ENCODE measurements at regions not wholly inside any gene's neighbourhood (a gene's known extent, or its start where the extent isn't known, plus 50 kb on each side); places are given as distances from the start of the nearest gene placed in this dataset.
"Not testable (repeated sequence)": the region's sequence is repeated elsewhere in the genome, so short reads cannot be mapped to it uniquely, and the experiment has no call there.

GRCh38 chr2:131645177-131645765 is 117.6 kb downstream of the CCDC74A start:
- DNase-seq (ENCODE audit: insufficient read length, low spot score) (no peak), FAIRE-seq (no peak)
- no peak for TF ChIP-seq CTCF (IDR thresholded peaks at IDR 0.05; ENCODE audit: insufficient read depth, missing control alignments)

GRCh38 chr2:131646220-131646619 is 118.5 kb downstream of the CCDC74A start:
- not testable (repeated sequence) for DNase-seq (ENCODE audit: insufficient read length, low spot score); FAIRE-seq

- no peak for DNase-seq (ENCODE audit: insufficient read length, low spot score)
- no peak for FAIRE-seq
- no peak for TF ChIP-seq CTCF (IDR thresholded peaks at IDR 0.05; ENCODE audit: insufficient read depth, missing control alignments)
Measured at GRCh38 chr2:131646669-131647297, 119.1 kb downstream of the CCDC74A start.

- not testable (repeated sequence) for DNase-seq (ENCODE audit: insufficient read length, low spot score)
Measured at GRCh38 chr2:131648565-131648964, 120.9 kb downstream of the CCDC74A start.

GRCh38 chr2:131652246-131652645 is 124.6 kb downstream of the CCDC74A start:
- not testable (repeated sequence) for DNase-seq (ENCODE audit: insufficient read length, low spot score)

More at GRCh38 chr2:131648565-131648964, 120.9 kb downstream of the CCDC74A start:
- FAIRE-seq = not testable (repeated sequence)

GRCh38 chr2:131654107-131654506 is 126.4 kb downstream of the CCDC74A start:
- DNase-seq (ENCODE audit: insufficient read length, low spot score); FAIRE-seq: not testable (repeated sequence)

More at GRCh38 chr2:131652246-131652645, 124.6 kb downstream of the CCDC74A start:
- FAIRE-seq = not testable (repeated sequence)

GRCh38 chr2:131656816-131657633 is 129.3 kb downstream of the CCDC74A start:
- DNase-seq (ENCODE audit: insufficient read length, low spot score) (no peak), FAIRE-seq (no peak)
- no peak for TF ChIP-seq CTCF (IDR thresholded peaks at IDR 0.05; ENCODE audit: insufficient read depth, missing control alignments)

- no peak for FAIRE-seq
- no peak for TF ChIP-seq CTCF (IDR thresholded peaks at IDR 0.05; ENCODE audit: insufficient read depth, missing control alignments)
- no peak for DNase-seq (ENCODE audit: insufficient read length, low spot score)
Measured at GRCh38 chr2:131657895-131658768, 130.4 kb downstream of the CCDC74A start.
